8988T (cell line): ENCODE measurements at regions not wholly inside any gene's neighbourhood (a gene's known extent, or its start where the extent isn't known, plus 50 kb on each side); places are given as distances from the start of the nearest gene placed in this dataset.
"Not testable (repeated sequence)": the region's sequence is repeated elsewhere in the genome, so short reads cannot be mapped to it uniquely, and the experiment has no call there.

Experiments
- DNase-seq: peaks from one replicate; pipeline ENCODE4 v3.0.0; 2011

GRCh38 chr7:16318989-16319915, 102.1 kb downstream of the CRPPA start:
- no peak for DNase-seq

GRCh38 chr7:16318463-16318862, 102.9 kb downstream of the CRPPA start:
- DNase-seq: no peak

GRCh38 chr7:16317406-16317805, 103.9 kb downstream of the CRPPA start:
- no peak for DNase-seq

- no peak for DNase-seq
These were observed 106.1 kb downstream of the CRPPA start for GRCh38 chr7:16315280-16315679.

GRCh38 chr7:16309129-16309528, 112.2 kb downstream of the CRPPA start:
- no peak for DNase-seq

- DNase-seq: no peak
These were observed 120.0 kb downstream of the CRPPA start for GRCh38 chr7:16301291-16301690.

- DNase-seq: no peak
These were observed 120.9 kb downstream of the CRPPA start for GRCh38 chr7:16300361-16300895.

- DNase-seq: no peak
These were observed 121.5 kb downstream of the CRPPA start for GRCh38 chr7:16299853-16300252.

GRCh38 chr7:16298221-16298620, 123.1 kb downstream of the CRPPA start:
- no peak for DNase-seq

- DNase-seq: no peak
These were observed 125.8 kb downstream of the CRPPA start for GRCh38 chr7:16295558-16295957.

- no peak for DNase-seq
These were observed 127.5 kb downstream of the CRPPA start for GRCh38 chr7:16293669-16294425.

GRCh38 chr7:16284581-16284980, 136.8 kb downstream of the CRPPA start:
- DNase-seq: no peak

GRCh38 chr7:16278167-16278787, 143.1 kb downstream of the CRPPA start:
- no peak for DNase-seq

GRCh38 chr7:16271990-16272665, 149.2 kb downstream of the CRPPA start:
- DNase-seq: no peak

GRCh38 chr7:16271355-16271915, 149.9 kb downstream of the CRPPA start:
- DNase-seq: no peak

GRCh38 chr7:16270844-16271243, 150.5 kb downstream of the CRPPA start:
- no peak for DNase-seq

- DNase-seq: no peak
These were observed 152.2 kb downstream of the CRPPA start for GRCh38 chr7:16268821-16269768.

- no peak for DNase-seq
These were observed 153.2 kb downstream of the CRPPA start for GRCh38 chr7:16267953-16268820.

- DNase-seq: no peak
These were observed 154.5 kb downstream of the CRPPA start for GRCh38 chr7:16266877-16267276.

- not testable (repeated sequence) for DNase-seq
These were observed 154.9 kb downstream of the CRPPA start for GRCh38 chr7:16266470-16266869.
